Fibroblast of skin of left biceps (primary cell): ENCODE measurements at regions not wholly inside any gene's neighbourhood (a gene's known extent, or its start where the extent isn't known, plus 50 kb on each side); places are given as distances from the start of the nearest gene placed in this dataset.
"Not testable (repeated sequence)": the region's sequence is repeated elsewhere in the genome, so short reads cannot be mapped to it uniquely, and the experiment has no call there.

Source experiments
- DNase-seq, 2 experiments: peaks; one replicate each; pipeline ENCODE4 v3.0.0-alpha.2; 2013; ENCODE audit warnings: low read depth in 2 of 2

DNA sequence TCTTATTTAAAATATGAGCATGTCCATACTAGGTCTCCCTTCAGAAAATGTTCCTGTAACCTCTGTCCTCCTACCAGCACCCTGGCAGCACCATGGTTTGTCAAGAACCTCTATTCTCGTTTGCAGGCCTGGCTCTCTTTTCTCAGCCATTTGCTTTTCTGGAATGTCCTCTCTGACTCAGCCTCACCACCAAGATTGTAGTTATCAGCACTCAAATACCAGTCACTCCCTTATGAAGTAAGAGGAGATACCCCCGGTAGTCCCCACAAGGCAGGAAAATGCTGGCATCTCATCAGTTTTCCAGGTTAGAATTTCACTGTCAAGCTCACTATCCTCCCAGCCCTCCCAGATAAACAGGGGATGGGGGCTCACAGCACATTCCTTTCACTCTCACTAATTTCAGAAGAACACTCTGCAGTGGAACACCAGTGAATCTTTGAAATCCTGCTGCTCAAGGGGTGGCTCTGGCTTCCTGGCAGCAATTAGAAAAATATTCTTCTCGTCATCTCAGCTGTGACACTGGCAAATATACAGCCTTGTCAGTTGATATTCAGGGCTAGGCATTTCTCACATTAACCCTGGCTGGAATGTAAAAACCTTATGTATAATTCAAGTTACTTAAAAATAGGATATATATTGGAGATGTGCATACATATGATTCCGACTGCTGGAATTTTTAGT lies 129.2 kb downstream of the TBX18 start:
- DNase-seq = no peak

DNA sequence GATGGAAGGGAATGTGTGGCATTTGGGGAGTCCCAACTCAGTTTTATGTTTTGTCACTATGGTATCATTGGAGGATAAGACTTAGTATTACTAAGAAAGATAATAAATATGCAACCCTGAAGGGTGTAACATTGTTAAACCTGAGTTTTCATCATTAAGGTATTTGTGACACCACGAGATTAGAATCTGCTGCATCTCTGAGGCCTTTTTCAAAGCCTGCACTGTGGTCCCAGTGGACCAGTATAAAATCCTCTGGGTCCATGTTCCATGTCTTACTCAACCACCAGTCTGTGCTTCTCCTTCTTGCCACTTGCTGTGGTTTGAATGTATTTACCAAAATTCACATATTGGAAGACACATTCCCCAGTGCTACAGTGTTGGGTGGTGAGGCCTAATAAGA lies 130.6 kb downstream of the TBX18 start:
- no peak for DNase-seq

DNA sequence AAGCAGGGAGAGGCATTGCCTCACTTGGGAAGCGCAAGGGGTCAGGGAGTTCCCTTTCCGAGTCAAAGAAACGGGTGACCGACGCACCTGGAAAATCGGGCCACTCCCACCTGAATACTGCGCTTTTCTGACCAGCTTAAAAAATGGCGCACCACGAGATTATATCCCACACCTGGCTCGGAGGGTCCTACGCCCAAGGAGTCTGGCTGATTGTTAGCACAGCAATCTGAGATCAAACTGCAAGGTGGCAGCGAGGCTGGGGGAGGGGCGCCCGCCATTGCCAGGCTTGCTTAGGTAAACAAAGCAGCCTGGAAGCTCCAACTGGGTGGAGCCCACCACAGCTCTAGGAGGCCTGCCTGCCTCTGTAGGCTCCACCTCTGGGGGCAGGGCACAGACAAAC lies 137.9 kb downstream of the TBX18 start:
- not testable (repeated sequence) for DNase-seq

DNA sequence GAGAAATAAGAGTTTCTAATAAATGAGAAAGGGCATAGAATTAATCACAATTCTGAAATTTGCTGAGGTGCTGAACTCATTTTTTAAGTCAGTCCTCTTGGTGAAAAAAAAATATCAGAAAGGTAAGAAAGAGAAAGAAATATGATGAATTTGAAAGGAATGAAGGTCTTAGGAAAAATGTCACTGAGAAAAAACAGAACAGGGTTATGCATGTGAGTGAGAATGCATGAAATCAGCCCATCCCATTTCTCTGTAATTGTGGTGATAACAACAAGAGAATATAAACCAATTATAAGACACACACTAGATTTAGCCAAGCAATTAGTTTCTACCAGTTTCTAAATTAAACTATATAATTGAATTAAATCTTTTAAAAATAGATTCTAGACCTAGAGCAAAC lies 138.9 kb downstream of the TBX18 start:
- DNase-seq = no peak

DNA sequence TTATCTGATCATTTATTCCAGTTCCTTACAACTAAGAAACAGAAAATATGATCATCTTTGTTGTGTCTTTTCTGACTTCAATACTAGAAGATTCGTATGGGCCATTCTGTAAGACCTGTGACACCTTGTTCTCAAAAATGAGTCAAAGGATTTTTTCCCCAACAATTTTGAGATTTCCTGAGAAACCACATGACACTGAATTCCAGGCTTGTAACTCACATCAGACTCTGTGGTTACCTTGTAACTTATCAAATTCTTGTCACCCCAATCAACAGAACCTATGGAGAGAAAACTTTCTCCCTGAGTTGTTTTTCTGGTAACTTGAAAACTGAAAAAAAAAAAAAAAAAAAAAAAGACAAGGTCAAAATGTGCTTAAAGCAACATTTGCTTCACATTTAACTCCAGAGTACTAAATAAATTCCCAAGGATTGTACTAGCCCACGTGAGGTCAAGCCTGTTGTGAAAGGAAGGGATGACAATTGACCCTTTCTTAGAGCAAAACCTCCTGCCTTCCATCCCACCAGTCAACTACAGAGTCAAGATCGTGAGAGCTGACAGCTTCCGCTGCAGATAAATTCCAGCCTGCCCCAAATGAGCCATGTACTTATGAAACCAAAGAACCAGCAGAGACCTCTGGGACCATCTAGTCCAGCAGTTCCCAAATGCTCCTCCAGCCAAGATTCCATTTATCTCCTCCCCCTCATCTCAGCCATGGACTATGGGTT lies 140.3 kb downstream of the TBX18 start:
- DNase-seq = peak; percentile 76 to 81

DNA sequence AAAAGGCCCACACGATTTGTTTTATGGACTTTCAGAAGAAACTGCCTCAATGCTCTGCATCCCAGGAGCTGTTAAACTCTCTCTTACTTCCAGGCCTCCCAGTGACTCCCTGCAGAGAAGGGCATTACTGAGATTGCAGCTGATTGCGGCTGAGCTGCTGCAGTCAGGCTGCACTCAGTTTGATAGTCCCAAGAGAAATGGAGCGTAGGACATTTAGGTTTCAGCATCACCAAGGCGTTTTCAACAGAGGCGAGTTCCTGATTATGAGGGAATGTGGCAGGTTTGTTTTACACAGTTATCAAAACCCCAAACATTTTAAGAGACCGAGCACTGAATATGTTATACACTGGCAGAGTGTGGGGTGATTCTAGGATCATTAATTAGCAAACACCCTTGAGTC lies 145.6 kb downstream of the TBX18 start:
- DNase-seq = no peak

DNA sequence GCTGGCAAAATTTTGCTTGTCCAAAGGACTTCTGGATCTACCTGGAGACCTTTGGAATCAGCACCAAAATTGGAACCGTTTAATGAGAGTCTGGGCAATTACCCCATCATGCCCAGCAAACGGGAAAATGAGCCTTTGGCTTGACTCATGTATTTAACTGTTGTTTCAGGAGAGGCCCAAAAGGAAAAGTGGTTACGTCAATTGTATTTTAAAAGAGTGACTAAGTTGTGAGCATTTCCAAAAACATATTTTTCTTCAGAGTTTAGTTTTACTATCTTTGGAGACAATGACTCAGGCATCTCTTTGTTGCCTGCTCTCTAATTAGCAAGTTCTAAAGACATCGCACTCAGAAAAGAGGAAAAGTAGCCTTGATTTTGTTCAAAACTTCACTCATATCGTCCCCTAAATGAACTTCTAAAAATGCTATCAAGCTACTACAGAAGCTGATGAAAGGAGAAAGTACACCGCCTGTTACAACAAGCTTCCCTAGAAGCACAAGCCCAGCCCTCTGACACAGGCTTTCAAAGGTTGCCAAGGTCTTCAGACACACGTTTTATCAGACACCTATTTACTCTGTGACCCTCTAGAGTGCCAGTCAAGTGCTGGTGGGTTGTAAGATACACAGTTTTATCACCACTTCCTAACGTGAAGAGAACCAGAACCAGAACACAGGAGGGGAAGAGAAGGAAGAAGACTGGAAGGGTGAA lies 146.2 kb downstream of the TBX18 start:
- DNase-seq = peak; percentile 72 to 76

DNA sequence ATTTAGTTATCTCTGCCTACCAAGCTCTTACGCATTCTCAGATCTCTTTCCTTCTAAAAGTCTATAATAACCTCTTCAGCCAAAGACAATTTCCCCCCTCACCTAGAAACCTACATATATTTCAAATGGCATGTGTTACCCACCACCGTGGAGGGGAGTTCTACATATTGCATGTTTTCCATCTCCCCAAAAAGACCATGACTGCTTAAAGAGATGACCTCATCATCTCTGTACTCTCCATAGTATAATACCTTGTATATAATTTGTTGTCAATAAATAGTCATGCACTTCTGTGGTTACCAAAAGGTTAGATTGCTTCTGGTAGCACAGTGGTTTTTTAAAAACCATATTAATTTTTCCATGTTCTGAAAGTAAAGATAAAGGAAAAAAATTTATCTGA lies 148.4 kb downstream of the TBX18 start:
- DNase-seq = no peak

DNA sequence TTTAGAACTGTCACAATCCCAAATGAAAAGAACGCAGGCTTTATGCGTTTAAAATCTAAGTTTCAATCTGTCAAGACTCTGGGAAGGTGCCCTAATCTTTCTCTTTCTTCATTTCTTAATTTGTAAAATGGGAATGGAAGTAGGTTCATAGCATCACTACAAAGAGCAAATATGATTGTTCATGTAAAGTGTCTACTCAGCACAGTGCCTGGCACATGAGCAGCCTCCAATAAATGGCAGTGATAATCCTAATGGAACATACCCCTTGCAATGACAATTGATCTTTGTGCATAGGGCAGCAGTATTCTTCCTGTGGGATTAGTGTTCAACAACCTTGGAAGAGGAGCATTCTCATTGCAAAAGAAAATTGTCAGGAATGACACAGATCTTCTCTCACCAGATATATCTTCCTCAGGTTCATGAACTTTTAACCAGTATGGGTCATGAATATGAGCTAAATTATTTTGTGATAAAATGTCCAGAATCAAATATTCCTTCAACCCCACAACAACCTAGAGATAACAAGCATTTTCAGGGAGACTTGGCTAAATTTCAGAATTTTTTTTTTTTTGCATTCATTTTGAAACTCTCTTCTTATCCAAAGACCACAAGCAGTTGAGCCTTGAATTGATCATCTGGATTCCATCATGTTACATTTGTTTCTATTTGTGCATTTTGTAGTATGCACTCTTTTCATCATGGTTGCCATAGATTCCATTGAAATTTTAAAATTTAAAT lies 149.1 kb downstream of the TBX18 start:
- DNase-seq = no peak

DNA sequence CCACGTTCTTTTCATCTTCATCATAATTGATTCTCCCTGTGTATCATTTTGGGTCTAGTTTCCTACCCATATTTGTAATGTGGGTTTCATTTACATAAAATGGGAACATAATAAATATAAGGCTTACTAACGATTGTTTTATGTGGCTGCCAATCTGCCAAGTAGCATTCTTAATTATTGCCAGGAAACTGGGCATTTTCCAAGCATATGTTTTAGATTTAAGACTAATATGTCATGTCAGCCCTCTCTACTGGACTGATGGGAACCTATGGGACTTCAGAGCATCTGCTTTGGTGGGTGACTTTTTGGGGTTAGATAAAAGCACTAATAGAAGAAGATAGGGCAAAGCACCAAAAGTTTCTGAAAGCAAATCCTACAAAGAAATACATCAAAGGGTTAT lies 157.5 kb downstream of the TBX18 start:
- DNase-seq = no peak

DNA sequence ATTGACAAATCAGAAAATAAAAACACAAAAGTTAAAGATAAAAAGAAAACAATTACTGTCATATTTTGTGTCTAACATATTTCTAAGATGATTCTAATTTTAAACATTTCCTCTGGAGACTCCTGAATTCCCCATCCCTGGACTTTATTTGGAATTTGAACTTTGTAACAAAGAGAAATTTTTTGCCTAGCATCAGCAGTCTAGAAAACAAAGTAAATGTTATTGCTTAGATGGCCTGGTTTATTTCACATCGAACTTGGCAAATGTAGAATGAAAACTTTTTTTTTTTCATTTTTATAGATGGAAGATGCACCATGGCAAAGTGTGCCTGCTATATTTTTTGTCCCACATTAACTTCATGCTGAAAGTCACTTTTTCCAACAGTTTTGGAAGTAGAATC lies 159.1 kb downstream of the TBX18 start:
- no peak for DNase-seq

DNA sequence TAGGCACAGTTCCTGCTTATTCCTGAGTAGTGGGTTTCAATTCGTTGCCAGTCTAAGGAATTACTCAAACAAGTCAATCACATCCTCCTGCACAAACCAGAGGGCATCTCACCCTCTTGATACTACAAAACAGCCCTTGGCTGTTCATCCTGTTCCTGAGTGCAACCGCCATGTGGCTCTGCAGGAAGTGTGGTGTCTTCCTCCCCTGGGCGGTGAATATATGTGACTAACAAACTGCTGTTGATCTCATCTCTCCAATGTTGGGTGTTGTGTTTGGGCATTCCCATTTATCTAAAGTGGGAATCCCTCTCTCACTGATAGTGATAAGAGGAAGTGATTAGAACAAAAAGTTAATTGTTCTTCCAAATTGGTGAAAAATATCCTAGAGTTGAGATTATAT lies 163.0 kb downstream of the TBX18 start:
- DNase-seq = no peak

DNA sequence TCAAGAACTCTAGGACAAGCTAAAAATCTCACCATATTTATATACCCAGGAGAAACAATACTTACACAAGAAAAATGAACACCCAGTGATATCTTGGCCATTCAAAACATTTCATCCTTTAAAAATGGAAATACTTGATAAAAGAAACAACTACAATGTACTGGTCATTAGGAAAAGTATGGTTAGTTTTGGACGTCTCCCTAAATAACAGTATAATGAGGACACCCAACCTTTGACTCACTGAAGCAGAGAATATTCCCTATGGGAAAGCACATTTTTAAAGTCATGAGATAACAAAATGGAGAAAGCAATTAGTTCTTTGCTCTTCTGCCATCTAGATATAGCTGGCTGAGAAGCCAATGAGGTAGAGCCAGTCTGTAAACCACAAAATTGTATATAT lies 164.4 kb downstream of the TBX18 start:
- DNase-seq = no peak

DNA sequence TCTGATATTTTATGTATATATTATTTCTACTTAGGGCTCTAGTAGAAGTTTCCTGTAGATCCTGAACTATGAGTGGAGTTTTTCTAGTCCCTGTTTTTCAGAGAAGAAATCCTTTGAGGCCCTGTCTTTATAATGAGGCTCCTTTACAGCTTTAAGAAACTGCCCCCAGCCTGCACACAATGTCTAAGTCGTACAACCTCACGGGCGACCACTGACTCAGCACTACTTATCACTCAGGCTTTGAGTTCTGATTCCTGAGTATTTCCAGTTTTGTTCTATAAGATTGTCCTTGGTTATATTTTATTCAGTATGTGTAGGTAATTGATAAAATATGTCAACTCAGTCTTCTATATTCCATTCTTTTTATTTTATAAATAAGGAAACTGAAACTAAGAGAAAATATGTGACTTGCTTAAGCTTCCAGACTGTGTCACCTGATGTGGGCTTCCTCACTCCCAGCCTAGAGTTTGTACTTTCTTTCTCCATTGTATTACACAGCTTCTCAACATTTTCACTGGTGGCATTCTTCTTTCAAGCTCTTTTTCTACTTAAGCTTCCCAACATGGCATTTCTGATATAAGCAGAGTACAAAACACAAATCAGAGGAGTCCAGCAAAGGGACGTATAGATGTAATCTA lies 167.0 kb downstream of the TBX18 start:
- no peak for DNase-seq

DNA sequence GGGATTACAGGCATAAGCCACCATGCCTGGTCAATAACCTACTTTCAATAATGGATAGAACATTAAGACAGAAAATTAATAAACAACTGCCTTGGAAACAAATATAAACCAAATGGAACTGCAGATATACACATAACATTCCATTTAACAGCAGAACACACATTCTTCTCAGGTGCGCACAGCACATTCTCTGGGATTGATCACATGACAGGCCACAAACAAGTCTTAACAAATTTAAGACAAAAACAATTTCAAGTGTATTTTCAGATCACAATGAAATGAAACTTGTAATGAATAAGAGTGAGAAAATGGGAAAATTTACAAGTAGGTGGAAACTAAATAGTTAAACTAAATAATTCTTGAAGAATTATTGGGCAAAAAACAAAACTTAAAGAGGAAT lies 167.9 kb downstream of the TBX18 start:
- no peak for DNase-seq

DNA sequence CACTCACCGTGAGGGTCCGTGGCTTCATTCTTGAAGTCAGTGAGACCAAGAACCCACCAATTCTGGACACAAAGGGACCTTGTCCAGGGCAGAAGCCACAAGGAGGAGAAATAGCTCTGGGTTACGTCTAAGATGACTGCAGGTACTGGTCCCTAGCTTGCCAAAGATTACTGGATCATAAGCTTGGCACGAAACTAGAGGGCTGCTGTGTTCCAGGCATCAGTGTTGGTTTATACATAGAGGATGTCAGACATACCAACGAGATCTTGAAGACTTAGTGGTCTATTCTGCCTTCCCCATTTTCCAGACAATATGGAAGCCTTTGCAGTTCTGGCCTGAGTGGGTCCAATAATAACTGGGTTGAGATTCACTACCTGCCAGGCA lies 175.7 kb downstream of the TBX18 start:
- no peak for DNase-seq

DNA sequence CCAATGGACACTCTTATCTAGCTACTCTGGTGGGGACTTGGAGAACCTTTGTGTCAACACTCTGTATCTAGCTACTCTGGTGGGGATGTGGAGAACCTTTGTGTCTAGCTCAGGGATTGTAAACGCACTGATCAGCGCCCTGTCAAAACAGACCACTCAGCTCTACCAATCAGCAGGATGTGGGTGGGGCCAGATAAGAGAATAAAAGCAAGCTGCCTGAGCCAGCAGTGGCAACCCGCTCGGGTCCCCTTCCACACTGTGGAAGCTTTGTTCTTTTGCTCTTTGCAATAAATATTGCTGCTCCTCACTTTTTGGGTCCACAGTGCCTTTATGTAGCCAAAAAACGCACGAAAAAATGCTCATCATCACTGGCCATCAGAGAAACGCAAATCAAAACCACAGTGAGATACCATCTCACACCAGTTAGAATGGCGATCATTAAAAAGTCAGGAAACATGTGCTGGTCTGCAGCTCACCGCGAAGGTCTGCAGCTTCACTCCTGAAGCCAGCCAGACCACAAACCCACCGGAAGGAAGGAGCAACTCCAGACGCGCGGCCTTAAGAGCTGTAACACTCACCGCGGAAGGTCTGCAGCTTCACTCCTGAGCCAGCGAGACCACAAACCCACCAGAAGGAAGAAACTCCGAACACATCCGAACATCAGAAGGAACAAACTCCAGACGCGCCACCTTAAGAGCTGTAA lies 176.3 kb downstream of the TBX18 start:
- DNase-seq = not testable (repeated sequence)

DNA sequence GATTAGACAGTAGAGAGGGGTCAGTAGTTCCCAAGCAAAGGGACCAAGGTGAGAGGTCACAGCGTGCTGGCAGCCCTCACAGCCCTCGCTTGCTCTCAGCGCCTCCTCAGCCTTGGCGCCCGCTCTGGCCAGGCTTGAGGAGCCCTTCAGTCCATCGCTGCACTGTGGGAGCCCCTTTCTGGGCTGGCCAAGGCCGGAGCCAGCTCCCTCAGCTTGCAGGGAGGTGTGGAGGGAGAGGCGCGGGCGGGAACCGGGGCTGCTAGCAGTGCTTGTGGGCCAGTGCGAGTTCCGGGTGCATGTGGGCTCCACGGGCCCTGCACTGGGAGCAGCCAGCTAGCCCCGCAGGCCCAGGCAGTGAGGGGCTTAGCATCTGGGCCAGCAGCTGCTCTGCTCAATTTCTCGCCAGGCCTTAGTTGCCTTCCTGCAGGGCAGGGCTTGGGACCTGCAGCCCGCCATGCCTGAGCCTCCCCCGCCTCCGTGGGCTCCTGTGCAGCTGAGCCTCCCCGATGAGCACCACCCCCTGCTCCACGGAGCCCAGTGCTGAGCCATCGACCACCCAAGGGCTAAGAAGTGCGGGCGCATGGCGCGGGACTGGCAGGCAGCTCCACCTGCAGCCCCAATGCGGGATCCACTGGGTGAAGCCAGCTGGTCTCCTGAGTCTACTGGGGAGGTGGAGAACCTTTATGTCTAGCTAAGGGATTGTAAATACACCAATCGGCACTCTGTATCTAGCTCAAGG lies 177.0 kb downstream of the TBX18 start:
- DNase-seq = not testable (repeated sequence)

DNA sequence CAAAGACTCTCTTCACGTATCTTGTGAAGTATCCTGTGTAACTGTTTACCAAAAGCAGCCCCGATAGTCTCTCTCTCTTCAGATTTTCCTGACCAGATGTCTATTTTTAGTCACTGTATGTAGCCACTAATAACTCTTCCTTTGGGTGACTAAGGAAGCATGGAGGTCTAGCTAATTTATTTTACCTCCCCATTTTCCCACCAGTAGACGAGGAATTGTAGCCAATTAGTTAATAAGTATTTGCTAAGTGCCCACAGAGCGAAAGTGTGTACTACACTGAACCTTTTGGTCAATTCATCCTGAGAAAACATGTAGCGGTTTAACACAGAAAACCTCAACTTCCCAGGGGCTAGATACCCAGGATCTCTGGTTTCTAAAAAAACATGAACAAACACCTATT lies 180.6 kb downstream of the TBX18 start:
- no peak for DNase-seq

DNA sequence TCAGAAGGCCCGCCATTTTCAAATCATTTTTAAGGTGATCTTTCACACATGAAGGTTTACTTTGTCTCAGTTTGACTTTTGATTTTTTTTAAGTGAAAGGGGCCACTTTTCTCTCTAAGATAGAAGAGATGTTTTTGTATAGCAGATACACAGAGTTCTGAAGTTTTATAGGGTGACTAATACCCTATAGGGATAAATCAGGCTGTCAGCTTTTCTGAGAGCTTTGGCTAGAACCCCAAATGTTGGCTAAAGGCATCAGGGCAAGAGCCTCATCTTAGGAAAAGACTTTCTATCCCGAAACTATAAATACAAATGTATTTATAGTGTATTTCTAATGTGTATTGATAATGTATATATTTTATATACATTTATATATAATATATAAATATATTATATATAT lies 181.4 kb downstream of the TBX18 start:
- no peak for DNase-seq
